ENCODE measurements at regions not wholly inside any gene's neighbourhood (a gene's known extent, or its start where the extent isn't known, plus 50 kb on each side); places are given as distances from the start of the nearest gene placed in this dataset.

- TF ChIP-seq, protein P1, sequence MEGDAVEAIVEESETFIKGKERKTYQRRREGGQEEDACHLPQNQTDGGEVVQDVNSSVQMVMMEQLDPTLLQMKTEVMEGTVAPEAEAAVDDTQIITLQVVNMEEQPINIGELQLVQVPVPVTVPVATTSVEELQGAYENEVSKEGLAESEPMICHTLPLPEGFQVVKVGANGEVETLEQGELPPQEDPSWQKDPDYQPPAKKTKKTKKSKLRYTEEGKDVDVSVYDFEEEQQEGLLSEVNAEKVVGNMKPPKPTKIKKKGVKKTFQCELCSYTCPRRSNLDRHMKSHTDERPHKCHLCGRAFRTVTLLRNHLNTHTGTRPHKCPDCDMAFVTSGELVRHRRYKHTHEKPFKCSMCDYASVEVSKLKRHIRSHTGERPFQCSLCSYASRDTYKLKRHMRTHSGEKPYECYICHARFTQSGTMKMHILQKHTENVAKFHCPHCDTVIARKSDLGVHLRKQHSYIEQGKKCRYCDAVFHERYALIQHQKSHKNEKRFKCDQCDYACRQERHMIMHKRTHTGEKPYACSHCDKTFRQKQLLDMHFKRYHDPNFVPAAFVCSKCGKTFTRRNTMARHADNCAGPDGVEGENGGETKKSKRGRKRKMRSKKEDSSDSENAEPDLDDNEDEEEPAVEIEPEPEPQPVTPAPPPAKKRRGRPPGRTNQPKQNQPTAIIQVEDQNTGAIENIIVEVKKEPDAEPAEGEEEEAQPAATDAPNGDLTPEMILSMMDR (conservative IDR thresholded peaks at IDR 0.05), result no peak
- no peak for TF ChIP-seq EZH2 (IDR thresholded peaks at IDR 0.05; ENCODE audit: low read depth)
Measured at GRCh38 chr1:66438062-66438461, 95.9 kb upstream of the SGIP1 start.

Measured in PC-9 (cell line).